Suprapubic skin (tissue), 3 donors: ENCODE measurements at regions not wholly inside any gene's neighbourhood (a gene's known extent, or its start where the extent isn't known, plus 50 kb on each side); places are given as distances from the start of the nearest gene placed in this dataset.

Experiments
- POLR2AphosphoS5 ChIP-seq, 3 donors: sonication (generic); formaldehyde crosslinking; IDR thresholded peaks; one replicate each; pipeline ENCODE4 v1.6.1; 2017; ENCODE audit warnings: antibody characterized with exemption in 3 of 3
- TF ChIP-seq, protein P1 (sequence below), 2 donors: fragments of 200-600 bp in 1 of 2; fragments of 450-650 bp in 1 of 2; sonication (generic) in 1 of 2; IDR thresholded peaks; one replicate each; pipeline ENCODE4 v1.5.1; 2016 to 2019; ENCODE audit warnings: antibody characterized with exemption in 2 of 2, mild to moderate bottlenecking in 1 of 2, moderate library complexity in 1 of 2

DNA sequence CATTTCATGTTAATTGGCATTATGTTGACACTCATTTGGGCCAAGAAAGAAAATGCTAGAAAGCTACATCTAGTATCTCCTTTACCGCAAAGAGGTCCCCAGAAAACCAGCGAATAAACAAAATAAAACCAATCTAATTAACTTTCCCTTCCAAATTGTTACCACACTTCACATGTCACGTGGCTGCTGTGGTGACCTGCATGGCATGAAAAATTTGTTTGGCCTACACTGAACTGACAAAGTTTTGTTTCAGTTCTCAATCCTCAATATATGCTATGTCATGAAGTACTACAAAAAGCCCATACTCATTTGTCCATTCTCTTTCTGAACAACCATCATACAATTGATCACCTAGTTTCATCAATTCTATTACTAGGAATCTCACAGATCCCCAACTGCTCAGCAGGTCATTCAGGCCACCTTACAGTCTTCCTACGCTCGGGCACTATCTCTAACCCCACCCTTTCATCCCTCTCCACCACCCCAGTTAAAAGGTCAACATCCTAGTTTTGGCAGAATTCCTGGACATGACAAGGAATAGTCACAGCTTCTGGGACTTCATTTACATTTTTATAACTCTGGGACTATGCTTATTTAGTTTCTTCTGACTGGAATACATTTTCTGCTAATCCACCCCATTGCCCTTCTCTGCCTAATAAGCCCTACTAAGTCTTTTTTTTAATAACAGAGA lies 480.4 kb downstream of the IGSF11 start:
- TF ChIP-seq POLR2AphosphoS5 (IDR thresholded peaks at IDR 0.05) = no peak
- TF ChIP-seq, protein P1, sequence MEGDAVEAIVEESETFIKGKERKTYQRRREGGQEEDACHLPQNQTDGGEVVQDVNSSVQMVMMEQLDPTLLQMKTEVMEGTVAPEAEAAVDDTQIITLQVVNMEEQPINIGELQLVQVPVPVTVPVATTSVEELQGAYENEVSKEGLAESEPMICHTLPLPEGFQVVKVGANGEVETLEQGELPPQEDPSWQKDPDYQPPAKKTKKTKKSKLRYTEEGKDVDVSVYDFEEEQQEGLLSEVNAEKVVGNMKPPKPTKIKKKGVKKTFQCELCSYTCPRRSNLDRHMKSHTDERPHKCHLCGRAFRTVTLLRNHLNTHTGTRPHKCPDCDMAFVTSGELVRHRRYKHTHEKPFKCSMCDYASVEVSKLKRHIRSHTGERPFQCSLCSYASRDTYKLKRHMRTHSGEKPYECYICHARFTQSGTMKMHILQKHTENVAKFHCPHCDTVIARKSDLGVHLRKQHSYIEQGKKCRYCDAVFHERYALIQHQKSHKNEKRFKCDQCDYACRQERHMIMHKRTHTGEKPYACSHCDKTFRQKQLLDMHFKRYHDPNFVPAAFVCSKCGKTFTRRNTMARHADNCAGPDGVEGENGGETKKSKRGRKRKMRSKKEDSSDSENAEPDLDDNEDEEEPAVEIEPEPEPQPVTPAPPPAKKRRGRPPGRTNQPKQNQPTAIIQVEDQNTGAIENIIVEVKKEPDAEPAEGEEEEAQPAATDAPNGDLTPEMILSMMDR (IDR thresholded peaks at IDR 0.05) = no peak
